ENCODE measurements at regions not wholly inside any gene's neighbourhood (a gene's known extent, or its start where the extent isn't known, plus 50 kb on each side); places are given as distances from the start of the nearest gene placed in this dataset.

DNA sequence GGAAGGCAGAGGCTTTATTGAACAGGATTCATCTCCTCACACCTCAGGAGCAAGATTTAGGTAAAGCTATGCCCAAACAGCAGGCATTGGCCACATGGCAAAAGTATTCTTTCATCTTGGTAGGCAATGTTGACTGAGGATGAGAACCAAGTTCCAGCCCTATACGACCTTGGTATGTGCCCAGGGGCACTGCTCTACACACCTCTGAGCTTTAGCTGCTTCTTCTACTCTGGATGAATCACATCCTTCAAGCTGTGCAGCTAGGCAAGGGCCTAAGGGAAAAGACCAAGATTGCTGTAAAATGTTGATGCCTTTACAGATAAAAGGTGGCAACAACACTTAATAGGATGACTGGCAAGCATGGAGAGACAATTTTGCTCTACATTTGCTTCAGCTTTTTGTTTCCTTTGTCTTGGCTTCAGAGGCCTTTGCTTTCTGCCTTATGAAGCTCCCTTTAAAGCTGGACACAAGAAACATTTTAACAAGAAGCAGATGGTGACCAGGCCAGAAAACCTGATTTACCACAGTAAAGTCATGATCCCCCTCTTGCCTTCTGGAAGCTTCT, 183.3 kb upstream of the KITLG start:
- DNase-seq (ENCODE audit: low read depth) (peak; percentile 45), FAIRE-seq (no peak)
- H3K4me3 ChIP-seq (ENCODE audit: low read depth, low read length): no peak overlapping the region
- TF ChIP-seq, protein P1, sequence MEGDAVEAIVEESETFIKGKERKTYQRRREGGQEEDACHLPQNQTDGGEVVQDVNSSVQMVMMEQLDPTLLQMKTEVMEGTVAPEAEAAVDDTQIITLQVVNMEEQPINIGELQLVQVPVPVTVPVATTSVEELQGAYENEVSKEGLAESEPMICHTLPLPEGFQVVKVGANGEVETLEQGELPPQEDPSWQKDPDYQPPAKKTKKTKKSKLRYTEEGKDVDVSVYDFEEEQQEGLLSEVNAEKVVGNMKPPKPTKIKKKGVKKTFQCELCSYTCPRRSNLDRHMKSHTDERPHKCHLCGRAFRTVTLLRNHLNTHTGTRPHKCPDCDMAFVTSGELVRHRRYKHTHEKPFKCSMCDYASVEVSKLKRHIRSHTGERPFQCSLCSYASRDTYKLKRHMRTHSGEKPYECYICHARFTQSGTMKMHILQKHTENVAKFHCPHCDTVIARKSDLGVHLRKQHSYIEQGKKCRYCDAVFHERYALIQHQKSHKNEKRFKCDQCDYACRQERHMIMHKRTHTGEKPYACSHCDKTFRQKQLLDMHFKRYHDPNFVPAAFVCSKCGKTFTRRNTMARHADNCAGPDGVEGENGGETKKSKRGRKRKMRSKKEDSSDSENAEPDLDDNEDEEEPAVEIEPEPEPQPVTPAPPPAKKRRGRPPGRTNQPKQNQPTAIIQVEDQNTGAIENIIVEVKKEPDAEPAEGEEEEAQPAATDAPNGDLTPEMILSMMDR (IDR thresholded peaks at IDR 0.05; ENCODE audit: insufficient read depth, low read length, severe bottlenecking): no peak
- no peaks in the 10 kb centered on the region for H3K36me3 ChIP-seq (ENCODE audit: control insufficient read depth, insufficient read depth, low read length)
- H3K27me3 ChIP-seq (ENCODE audit: control insufficient read depth, insufficient read depth, low read length): no peaks in the 10 kb centered on the region

DNA sequence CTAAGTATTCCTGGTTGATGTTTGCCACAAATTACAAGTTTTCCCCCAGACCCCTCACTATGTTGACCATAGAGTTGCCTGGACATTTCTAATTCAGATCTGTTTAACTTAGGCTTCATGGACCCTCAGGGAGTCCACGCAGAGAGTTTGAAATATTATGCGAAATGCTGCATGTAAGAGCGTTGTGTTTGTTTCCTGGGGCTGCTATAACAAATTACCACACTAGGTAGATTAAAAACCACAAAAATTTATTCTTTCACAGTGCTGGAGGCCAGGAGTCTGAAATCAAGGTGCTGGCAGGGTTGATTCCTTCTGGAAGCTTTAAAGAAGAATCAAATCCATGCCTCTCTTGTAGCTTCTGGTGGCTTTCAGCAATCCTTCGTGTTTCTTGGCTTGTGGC, 177.9 kb upstream of the KITLG start:
- Histone ChIP-seq H3K27me3 (ENCODE audit: control insufficient read depth, insufficient read depth, low read length) (no peaks in the 10 kb centered on the region), H3K36me3 (ENCODE audit: control insufficient read depth, insufficient read depth, low read length) (no peaks in the 10 kb centered on the region), H3K4me3 (ENCODE audit: low read depth, low read length) (no peak overlapping the region)
- FAIRE-seq: no peak
- TF ChIP-seq, protein P1 (IDR thresholded peaks at IDR 0.05; ENCODE audit: insufficient read depth, low read length, severe bottlenecking): no peak
- DNase-seq (ENCODE audit: low read depth): no peak

DNA sequence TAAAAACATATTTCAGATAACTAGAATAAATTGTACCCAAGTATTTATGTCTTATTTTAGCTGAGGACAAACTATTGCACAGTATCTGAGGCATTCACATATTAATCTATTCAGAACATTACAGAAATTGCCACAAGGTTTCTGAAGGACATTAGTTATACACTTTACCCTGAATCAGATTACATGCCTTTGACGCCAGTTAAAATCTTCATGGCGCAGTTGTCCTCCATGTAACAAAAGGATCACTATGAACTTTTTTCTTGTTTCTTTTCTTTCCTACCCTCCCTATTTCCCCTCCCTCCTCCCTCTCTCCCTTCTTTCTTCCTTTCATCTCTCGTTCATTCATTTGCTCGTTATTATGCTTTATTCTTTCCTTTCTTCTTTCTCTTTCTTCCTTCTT, 176.6 kb upstream of the KITLG start:
- H3K36me3 ChIP-seq (ENCODE audit: control insufficient read depth, insufficient read depth, low read length): no peaks in the 10 kb centered on the region
- no peak overlapping the region for H3K4me3 ChIP-seq (ENCODE audit: low read depth, low read length)
- FAIRE-seq (no peak), DNase-seq (ENCODE audit: low read depth) (no peak)
- no peaks in the 10 kb centered on the region for H3K27me3 ChIP-seq (ENCODE audit: control insufficient read depth, insufficient read depth, low read length)
- TF ChIP-seq, protein P1 (IDR thresholded peaks at IDR 0.05; ENCODE audit: insufficient read depth, low read length, severe bottlenecking): no peak

DNA sequence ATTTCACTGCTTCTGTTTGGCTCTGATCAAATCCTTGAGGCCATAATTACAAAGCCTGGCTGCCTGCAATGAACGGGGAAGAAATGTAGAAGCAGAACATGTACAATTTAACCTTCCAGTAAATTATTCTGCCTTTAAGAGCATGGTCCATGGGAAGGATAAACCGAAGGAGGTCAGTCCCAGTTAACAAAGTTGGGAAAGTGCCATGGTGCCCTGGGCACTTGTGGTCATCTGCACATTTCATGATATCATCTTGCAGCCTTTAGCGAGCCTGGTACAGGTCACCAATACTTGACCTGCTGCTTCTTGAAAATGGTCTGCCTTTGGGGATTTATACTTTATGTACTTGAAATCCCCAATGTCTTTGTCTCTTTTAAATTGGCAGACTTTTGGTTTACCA, 175.9 kb upstream of the KITLG start:
- Histone ChIP-seq H3K36me3 (ENCODE audit: control insufficient read depth, insufficient read depth, low read length) (no peaks in the 10 kb centered on the region), H3K4me3 (ENCODE audit: low read depth, low read length) (no peak overlapping the region), H3K27me3 (ENCODE audit: control insufficient read depth, insufficient read depth, low read length) (no peaks in the 10 kb centered on the region)
- TF ChIP-seq, protein P1 (IDR thresholded peaks at IDR 0.05; ENCODE audit: insufficient read depth, low read length, severe bottlenecking): no peak
- FAIRE-seq (no peak), DNase-seq (ENCODE audit: low read depth) (no peak)

DNA sequence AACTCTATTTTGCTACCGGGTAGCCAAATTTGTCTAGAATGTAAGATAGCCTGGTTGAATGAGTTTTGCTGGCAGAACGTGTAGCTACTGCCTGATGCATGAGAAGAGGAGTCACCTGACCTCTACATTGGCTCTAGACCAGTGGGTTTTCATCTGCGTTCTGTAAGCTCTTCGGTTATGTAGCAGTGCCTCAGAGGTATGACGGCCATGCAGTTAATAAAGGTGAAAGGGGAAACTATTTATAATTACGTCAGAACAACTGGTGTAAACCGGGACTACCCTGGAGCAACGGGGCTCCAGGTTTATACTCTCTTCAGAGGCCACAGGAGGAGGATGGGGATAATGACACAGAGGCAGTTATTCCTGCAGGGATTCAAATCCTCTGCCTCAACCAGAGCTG, 173.4 kb upstream of the KITLG start:
- TF ChIP-seq, protein P1 (IDR thresholded peaks at IDR 0.05; ENCODE audit: insufficient read depth, low read length, severe bottlenecking): no peak
- Histone ChIP-seq H3K27me3 (ENCODE audit: control insufficient read depth, insufficient read depth, low read length) (no peaks in the 10 kb centered on the region), H3K4me3 (ENCODE audit: low read depth, low read length) (no peak overlapping the region), H3K36me3 (ENCODE audit: control insufficient read depth, insufficient read depth, low read length) (no peaks in the 10 kb centered on the region)
- FAIRE-seq (no peak), DNase-seq (ENCODE audit: low read depth) (no peak)

DNA sequence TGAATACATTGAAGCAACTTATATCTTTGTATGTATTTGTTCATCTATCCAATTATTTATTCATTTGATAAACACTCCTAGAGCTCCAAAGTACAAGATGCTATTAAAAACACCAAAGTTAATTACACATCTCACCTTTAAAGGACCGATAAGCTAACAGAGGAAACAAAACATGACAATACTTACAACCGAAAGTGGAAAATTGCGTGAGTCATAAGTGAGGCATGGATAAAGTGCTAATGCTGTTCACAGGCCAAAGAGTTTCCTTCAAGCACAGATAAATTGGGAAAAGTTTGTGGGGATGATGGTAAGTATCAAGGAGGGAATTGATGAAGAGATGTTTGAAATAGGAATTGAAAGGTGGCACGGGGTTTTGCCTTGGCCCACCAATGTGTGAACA, 172.8 kb upstream of the KITLG start:
- DNase-seq (ENCODE audit: low read depth) (peak; percentile 44), FAIRE-seq (no peak)

More for the DNA sequence above, 172.8 kb upstream of the KITLG start:
- TF ChIP-seq, protein P1 (IDR thresholded peaks at IDR 0.05; ENCODE audit: insufficient read depth, low read length, severe bottlenecking): no peak
- Histone ChIP-seq H3K27me3 (ENCODE audit: control insufficient read depth, insufficient read depth, low read length) (no peaks in the 10 kb centered on the region), H3K36me3 (ENCODE audit: control insufficient read depth, insufficient read depth, low read length) (no peaks in the 10 kb centered on the region), H3K4me3 (ENCODE audit: low read depth, low read length) (no peak overlapping the region)
